ENCODE measurements at regions not wholly inside any gene's neighbourhood (a gene's known extent, or its start where the extent isn't known, plus 50 kb on each side); places are given as distances from the start of the nearest gene placed in this dataset.

DNA sequence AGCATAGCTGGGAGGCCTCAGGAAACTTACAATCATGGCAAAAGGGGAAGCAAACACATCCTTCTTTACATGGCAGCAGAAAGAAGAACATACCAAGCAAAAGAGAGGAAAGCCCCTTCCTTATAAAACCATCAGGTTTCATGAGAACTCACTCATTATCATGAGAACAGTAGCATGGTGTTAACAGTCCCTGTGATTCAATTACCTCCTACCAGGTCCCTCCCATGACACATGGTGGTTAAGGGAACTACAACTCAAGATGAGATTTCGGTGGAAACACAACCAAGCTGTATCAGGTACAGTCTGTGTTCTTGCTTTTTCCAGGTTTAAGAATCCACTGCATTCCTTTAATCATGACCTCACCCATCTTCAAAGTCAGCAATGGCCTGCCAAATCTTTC, 514.2 kb downstream of the KCTD16 start:
- Histone ChIP-seq H3K36me3 (no peaks in the 10 kb centered on the region), H3K9me3 (no peaks in the 10 kb centered on the region), H3K27ac (no peak overlapping the region), H3K27me3 (no peaks in the 10 kb centered on the region), H3K4me1 (no peaks in the 10 kb centered on the region), H3K4me3 (no peak overlapping the region)
- TF ChIP-seq POLR2A (IDR thresholded peaks at IDR 0.05) (no peak), POLR2AphosphoS5 (IDR thresholded peaks at IDR 0.05; ENCODE audit: insufficient read depth in 1 of 2, low read depth in 1 of 2) (no peak)
- TF ChIP-seq, protein P1, sequence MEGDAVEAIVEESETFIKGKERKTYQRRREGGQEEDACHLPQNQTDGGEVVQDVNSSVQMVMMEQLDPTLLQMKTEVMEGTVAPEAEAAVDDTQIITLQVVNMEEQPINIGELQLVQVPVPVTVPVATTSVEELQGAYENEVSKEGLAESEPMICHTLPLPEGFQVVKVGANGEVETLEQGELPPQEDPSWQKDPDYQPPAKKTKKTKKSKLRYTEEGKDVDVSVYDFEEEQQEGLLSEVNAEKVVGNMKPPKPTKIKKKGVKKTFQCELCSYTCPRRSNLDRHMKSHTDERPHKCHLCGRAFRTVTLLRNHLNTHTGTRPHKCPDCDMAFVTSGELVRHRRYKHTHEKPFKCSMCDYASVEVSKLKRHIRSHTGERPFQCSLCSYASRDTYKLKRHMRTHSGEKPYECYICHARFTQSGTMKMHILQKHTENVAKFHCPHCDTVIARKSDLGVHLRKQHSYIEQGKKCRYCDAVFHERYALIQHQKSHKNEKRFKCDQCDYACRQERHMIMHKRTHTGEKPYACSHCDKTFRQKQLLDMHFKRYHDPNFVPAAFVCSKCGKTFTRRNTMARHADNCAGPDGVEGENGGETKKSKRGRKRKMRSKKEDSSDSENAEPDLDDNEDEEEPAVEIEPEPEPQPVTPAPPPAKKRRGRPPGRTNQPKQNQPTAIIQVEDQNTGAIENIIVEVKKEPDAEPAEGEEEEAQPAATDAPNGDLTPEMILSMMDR (IDR thresholded peaks at IDR 0.05) = no peak
- no peak for DNase-seq (ENCODE audit: extremely low spot score in 2 of 2)
- intact Hi-C loops (cut with DNase I) = no loop called here

DNA sequence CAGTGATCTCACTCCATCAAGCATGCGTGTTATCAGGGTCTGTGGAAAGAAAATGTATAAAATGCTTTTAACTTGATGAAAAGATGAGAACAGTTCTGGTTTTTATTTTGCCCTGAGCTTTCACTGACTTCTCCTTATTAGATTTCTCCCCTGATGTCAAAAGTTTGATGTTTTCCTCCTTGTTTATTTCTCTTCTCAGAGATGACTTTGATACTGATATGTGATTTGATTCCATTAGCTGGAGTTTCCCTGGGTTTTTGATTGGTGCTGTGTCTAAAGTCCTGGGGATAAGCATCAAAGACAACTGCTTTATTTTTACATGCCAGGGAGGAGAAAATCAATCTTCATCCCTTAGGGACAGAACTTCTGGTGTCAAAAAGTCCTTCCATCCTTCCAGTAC, 510.0 kb downstream of the KCTD16 start:
- H3K36me3 ChIP-seq = no peaks in the 10 kb centered on the region
- no peaks in the 10 kb centered on the region for H3K9me3 ChIP-seq
- intact Hi-C loops (cut with DNase I) = no loop called here
- TF ChIP-seq, protein P1 (IDR thresholded peaks at IDR 0.05) = no peak
- no peak for TF ChIP-seq POLR2AphosphoS5 (IDR thresholded peaks at IDR 0.05; ENCODE audit: insufficient read depth in 1 of 2, low read depth in 1 of 2)
- no peak for TF ChIP-seq POLR2A (IDR thresholded peaks at IDR 0.05)
- H3K27ac ChIP-seq = no peak overlapping the region
- no peaks in the 10 kb centered on the region for H3K4me1 ChIP-seq
- no peaks in the 10 kb centered on the region for H3K27me3 ChIP-seq
- H3K4me3 ChIP-seq = no peak overlapping the region
- DNase-seq (ENCODE audit: extremely low spot score in 2 of 2) = no peak

DNA sequence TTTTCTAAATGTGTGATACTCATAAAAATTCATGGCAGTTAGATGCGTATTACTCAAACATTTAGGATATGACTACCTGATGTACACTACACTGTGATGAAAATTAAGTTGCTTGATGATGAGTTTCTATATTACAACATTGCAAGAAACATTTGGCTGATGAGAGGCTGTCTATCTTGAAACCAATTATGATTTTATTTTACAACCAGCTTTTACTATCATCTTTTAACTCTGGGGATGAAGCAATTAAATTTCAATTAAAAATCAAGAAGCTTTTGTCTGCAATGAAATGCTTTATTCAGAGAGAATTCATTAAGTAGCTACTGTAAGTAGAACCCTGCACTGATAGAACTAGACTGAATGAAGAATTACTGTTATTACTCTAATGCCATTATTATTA, 500.4 kb downstream of the KCTD16 start:
- intact Hi-C loops (cut with DNase I) = no loop called here
- TF ChIP-seq, protein P1 (IDR thresholded peaks at IDR 0.05) = no peak
- TF ChIP-seq POLR2AphosphoS5 (IDR thresholded peaks at IDR 0.05; ENCODE audit: insufficient read depth in 1 of 2, low read depth in 1 of 2) (no peak), POLR2A (IDR thresholded peaks at IDR 0.05) (no peak)
- Histone ChIP-seq H3K27ac (no peak overlapping the region), H3K27me3 (no peaks in the 10 kb centered on the region), H3K4me3 (no peak overlapping the region), H3K36me3 (no peaks in the 10 kb centered on the region), H3K4me1 (no peaks in the 10 kb centered on the region), H3K9me3 (no peaks in the 10 kb centered on the region)
- no peak for DNase-seq (ENCODE audit: extremely low spot score in 2 of 2)

DNA sequence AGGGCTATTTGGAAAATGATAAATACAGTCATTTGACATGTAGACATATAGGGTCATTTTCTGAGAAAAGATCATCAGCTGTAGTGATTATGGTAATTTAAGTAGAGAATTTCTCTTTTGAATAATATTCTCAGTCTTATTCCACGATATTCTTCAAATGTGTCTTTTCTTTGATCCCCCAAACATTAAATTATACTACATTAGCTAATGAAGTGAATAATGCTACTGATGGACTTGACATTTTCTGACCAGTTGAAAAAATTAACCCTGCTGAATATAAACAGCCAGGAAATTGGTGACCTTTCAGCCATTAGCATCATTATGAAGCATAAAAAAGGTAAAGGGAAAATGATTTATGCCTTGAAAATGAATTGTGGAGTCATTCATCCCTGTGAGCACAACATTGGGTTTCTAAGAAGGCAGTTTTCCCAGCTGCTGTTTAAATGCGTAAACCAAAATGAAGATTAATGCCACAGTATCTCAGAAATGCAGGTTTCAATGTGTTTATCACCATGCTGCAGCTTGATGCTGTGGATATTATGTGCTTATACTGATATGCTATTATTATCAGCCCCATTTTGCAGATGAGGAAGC, 489.1 kb downstream of the KCTD16 start:
- no peaks in the 10 kb centered on the region for H3K4me1 ChIP-seq
- no peak overlapping the region for H3K4me3 ChIP-seq
- H3K36me3 ChIP-seq = no peaks in the 10 kb centered on the region
- H3K9me3 ChIP-seq = no peaks in the 10 kb centered on the region
- intact Hi-C loops (cut with DNase I) = no loop called here
- TF ChIP-seq POLR2AphosphoS5 (IDR thresholded peaks at IDR 0.05; ENCODE audit: insufficient read depth in 1 of 2, low read depth in 1 of 2) (no peak), POLR2A (IDR thresholded peaks at IDR 0.05) (no peak)
- TF ChIP-seq, protein P1 (IDR thresholded peaks at IDR 0.05) = no peak
- H3K27ac ChIP-seq = no peak overlapping the region
- no peaks in the 10 kb centered on the region for H3K27me3 ChIP-seq
- DNase-seq (ENCODE audit: extremely low spot score in 2 of 2) = no peak

DNA sequence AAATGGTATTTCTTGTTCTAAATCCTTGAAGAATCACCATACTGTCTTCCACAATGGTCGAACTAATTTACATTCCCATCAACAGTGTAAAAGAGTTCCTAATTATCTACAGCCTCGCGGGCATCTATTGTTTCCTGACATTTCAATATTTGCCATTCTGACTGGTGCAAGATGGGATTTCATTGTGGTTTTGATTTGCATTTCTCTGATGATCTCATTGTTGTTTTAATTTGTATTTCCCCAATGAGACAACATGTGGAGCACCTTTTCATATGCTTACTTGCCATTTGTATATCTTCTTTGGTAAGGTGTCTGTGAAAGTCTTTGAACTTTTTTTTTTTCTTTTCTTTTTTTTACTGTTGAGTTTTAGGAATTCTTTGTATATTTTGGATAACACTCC, 473.6 kb downstream of the KCTD16 start:
- no peak for DNase-seq (ENCODE audit: extremely low spot score in 2 of 2)

More for the DNA sequence above, 473.6 kb downstream of the KCTD16 start:
- no peak overlapping the region for H3K4me3 ChIP-seq
- H3K36me3 ChIP-seq = no peaks in the 10 kb centered on the region
- H3K27ac ChIP-seq = no peak overlapping the region
- no peaks in the 10 kb centered on the region for H3K4me1 ChIP-seq
- H3K9me3 ChIP-seq = no peaks in the 10 kb centered on the region
- no peaks in the 10 kb centered on the region for H3K27me3 ChIP-seq
- intact Hi-C loops (cut with DNase I) = no loop called here
- TF ChIP-seq, protein P1 (IDR thresholded peaks at IDR 0.05) = no peak
- TF ChIP-seq POLR2AphosphoS5 (IDR thresholded peaks at IDR 0.05; ENCODE audit: insufficient read depth in 1 of 2, low read depth in 1 of 2) (no peak), POLR2A (IDR thresholded peaks at IDR 0.05) (no peak)

All from vagina (tissue), 2 donors.